ENCODE measurements at regions not wholly inside any gene's neighbourhood (a gene's known extent, or its start where the extent isn't known, plus 50 kb on each side); places are given as distances from the start of the nearest gene placed in this dataset.

DNA sequence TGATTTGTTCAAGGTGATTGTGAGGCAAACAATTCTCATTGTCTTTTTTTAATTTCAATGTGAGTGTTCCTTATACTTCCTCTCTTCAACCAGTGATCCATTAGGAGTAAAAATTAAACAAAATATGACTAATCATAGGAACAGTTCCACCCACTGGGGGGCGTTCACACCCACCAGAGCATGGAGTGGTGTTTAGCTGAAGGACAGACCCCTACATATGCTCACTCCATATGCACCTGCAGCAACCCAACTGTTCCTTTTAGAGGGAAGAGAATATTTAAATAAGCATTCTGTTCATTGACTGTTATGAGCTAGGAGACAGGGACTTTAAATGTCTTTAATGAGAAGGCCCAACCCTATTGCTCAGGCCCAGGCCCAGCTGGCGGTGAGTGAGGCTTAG, 78.7 kb upstream of the DRD2 start:
- TF ChIP-seq, protein P1, sequence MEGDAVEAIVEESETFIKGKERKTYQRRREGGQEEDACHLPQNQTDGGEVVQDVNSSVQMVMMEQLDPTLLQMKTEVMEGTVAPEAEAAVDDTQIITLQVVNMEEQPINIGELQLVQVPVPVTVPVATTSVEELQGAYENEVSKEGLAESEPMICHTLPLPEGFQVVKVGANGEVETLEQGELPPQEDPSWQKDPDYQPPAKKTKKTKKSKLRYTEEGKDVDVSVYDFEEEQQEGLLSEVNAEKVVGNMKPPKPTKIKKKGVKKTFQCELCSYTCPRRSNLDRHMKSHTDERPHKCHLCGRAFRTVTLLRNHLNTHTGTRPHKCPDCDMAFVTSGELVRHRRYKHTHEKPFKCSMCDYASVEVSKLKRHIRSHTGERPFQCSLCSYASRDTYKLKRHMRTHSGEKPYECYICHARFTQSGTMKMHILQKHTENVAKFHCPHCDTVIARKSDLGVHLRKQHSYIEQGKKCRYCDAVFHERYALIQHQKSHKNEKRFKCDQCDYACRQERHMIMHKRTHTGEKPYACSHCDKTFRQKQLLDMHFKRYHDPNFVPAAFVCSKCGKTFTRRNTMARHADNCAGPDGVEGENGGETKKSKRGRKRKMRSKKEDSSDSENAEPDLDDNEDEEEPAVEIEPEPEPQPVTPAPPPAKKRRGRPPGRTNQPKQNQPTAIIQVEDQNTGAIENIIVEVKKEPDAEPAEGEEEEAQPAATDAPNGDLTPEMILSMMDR (IDR thresholded peaks at IDR 0.05; ENCODE audit: low read depth, low read length, poor library complexity, severe bottlenecking): peak; percentile 43
- TF ChIP-seq EZH2phosphoT487 (IDR thresholded peaks at IDR 0.05; ENCODE audit: borderline replicate concordance, low read length): no peak
